ENCODE measurements at regions not wholly inside any gene's neighbourhood (a gene's known extent, or its start where the extent isn't known, plus 50 kb on each side); places are given as distances from the start of the nearest gene placed in this dataset.

GRCh38 chr5:67695369-67695768 lies 498.8 kb upstream of the CD180 start:
- Mint-ChIP-seq H3K27me3 (no peaks in the 10 kb centered on the region), H3K36me3 (no peaks in the 10 kb centered on the region), H3K4me1 (no peaks in the 10 kb centered on the region), H3K9me3 (no peaks in the 10 kb centered on the region), H3K27ac (no peak overlapping the region), H3K4me3 (no peak overlapping the region)
- ATAC-seq (ENCODE audit: low read depth) (no peak), DNase-seq (no peak)
- POLR2A ChIA-PET: no interaction called here

GRCh38 chr5:67694810-67695191 lies 498.2 kb upstream of the CD180 start:
- Mint-ChIP-seq H3K36me3 (no peaks in the 10 kb centered on the region), H3K27ac (no peak overlapping the region), H3K27me3 (no peaks in the 10 kb centered on the region), H3K9me3 (no peaks in the 10 kb centered on the region), H3K4me3 (no peak overlapping the region), H3K4me1 (no peaks in the 10 kb centered on the region)
- POLR2A ChIA-PET: no interaction called here
- DNase-seq: no peak
- no peak for ATAC-seq (ENCODE audit: low read depth)

- Mint-ChIP-seq H3K9me3 (no peaks in the 10 kb centered on the region), H3K36me3 (no peaks in the 10 kb centered on the region)
- POLR2A ChIA-PET: no interaction called here
Measured at GRCh38 chr5:67693956-67694809, 497.6 kb upstream of the CD180 start.

GRCh38 chr5:67686746-67687145 lies 490.1 kb upstream of the CD180 start:
- H3K27me3 Mint-ChIP-seq: peaks cover 3% of the 10 kb centered on the region
- DNase-seq (no peak), ATAC-seq (ENCODE audit: low read depth) (no peak)
- H3K4me1 Mint-ChIP-seq: no peaks in the 10 kb centered on the region
- POLR2A ChIA-PET: no interaction called here
- H3K27ac Mint-ChIP-seq: no peak overlapping the region
- H3K4me3 Mint-ChIP-seq: no peak overlapping the region
- H3K36me3 Mint-ChIP-seq: no peaks in the 10 kb centered on the region
- peaks cover 2% of the 10 kb centered on the region for H3K9me3 Mint-ChIP-seq

More at GRCh38 chr5:67693956-67694809, 497.6 kb upstream of the CD180 start:
- no peak overlapping the region for H3K27ac Mint-ChIP-seq
- H3K4me1 Mint-ChIP-seq: no peaks in the 10 kb centered on the region
- no peak overlapping the region for H3K4me3 Mint-ChIP-seq
- ATAC-seq (ENCODE audit: low read depth) (no peak), DNase-seq (no peak)
- no peaks in the 10 kb centered on the region for H3K27me3 Mint-ChIP-seq

GRCh38 chr5:67681703-67682102 lies 485.1 kb upstream of the CD180 start:
- no peaks in the 10 kb centered on the region for H3K36me3 Mint-ChIP-seq
- POLR2A ChIA-PET: no interaction called here

GRCh38 chr5:67680099-67680498 lies 483.5 kb upstream of the CD180 start:
- H3K27me3 Mint-ChIP-seq: peaks cover 4% of the 10 kb centered on the region
- no peak overlapping the region for H3K27ac Mint-ChIP-seq
- H3K9me3 Mint-ChIP-seq: peaks cover 2% of the 10 kb centered on the region
- H3K4me1 Mint-ChIP-seq: no peaks in the 10 kb centered on the region
- H3K36me3 Mint-ChIP-seq: no peaks in the 10 kb centered on the region
- H3K4me3 Mint-ChIP-seq: no peak overlapping the region
- POLR2A ChIA-PET: no interaction called here
- ATAC-seq (ENCODE audit: low read depth): no peak
- DNase-seq: no peak

More at GRCh38 chr5:67681703-67682102, 485.1 kb upstream of the CD180 start:
- no peak overlapping the region for H3K27ac Mint-ChIP-seq
- no peak overlapping the region for H3K4me3 Mint-ChIP-seq
- no peak for DNase-seq
- H3K27me3 Mint-ChIP-seq: peaks cover 4% of the 10 kb centered on the region
- H3K9me3 Mint-ChIP-seq: peaks cover 2% of the 10 kb centered on the region
- H3K4me1 Mint-ChIP-seq: no peaks in the 10 kb centered on the region
- no peak for ATAC-seq (ENCODE audit: low read depth)

GRCh38 chr5:67679184-67679841 lies 482.7 kb upstream of the CD180 start:
- no peaks in the 10 kb centered on the region for H3K4me1 Mint-ChIP-seq
- H3K36me3 Mint-ChIP-seq: no peaks in the 10 kb centered on the region
- H3K27me3 Mint-ChIP-seq: peaks cover 4% of the 10 kb centered on the region
- no peak for DNase-seq
- no peaks in the 10 kb centered on the region for H3K9me3 Mint-ChIP-seq
- H3K4me3 Mint-ChIP-seq: no peak overlapping the region
- POLR2A ChIA-PET: no interaction called here
- no peak overlapping the region for H3K27ac Mint-ChIP-seq
- no peak for ATAC-seq (ENCODE audit: low read depth)

GRCh38 chr5:67678594-67678993 lies 482.0 kb upstream of the CD180 start:
- Mint-ChIP-seq H3K4me1 (no peaks in the 10 kb centered on the region), H3K4me3 (no peak overlapping the region), H3K36me3 (no peaks in the 10 kb centered on the region), H3K9me3 (no peaks in the 10 kb centered on the region), H3K27ac (no peak overlapping the region), H3K27me3 (peaks cover 4% of the 10 kb centered on the region)
- POLR2A ChIA-PET: no interaction called here
- DNase-seq (no peak), ATAC-seq (ENCODE audit: low read depth) (no peak)

GRCh38 chr5:67677422-67677970 lies 480.9 kb upstream of the CD180 start:
- DNase-seq (no peak), ATAC-seq (ENCODE audit: low read depth) (no peak)
- Mint-ChIP-seq H3K27ac (no peak overlapping the region), H3K36me3 (no peaks in the 10 kb centered on the region), H3K27me3 (peaks cover 2% of the 10 kb centered on the region), H3K9me3 (no peaks in the 10 kb centered on the region), H3K4me3 (no peak overlapping the region), H3K4me1 (no peaks in the 10 kb centered on the region)
- POLR2A ChIA-PET: no interaction called here

GRCh38 chr5:67676863-67677262 lies 480.3 kb upstream of the CD180 start:
- ATAC-seq (ENCODE audit: low read depth) (no peak), DNase-seq (no peak)
- Mint-ChIP-seq H3K36me3 (no peaks in the 10 kb centered on the region), H3K27ac (no peak overlapping the region), H3K9me3 (no peaks in the 10 kb centered on the region), H3K4me3 (no peak overlapping the region), H3K4me1 (no peaks in the 10 kb centered on the region), H3K27me3 (peaks cover 2% of the 10 kb centered on the region)
- POLR2A ChIA-PET: no interaction called here

GRCh38 chr5:67674159-67674655 lies 477.6 kb upstream of the CD180 start:
- H3K27me3 Mint-ChIP-seq: no peaks in the 10 kb centered on the region
- H3K4me3 Mint-ChIP-seq: no peak overlapping the region
- POLR2A ChIA-PET: no interaction called here
- DNase-seq: no peak
- H3K27ac Mint-ChIP-seq: no peak overlapping the region
- H3K9me3 Mint-ChIP-seq: no peaks in the 10 kb centered on the region
- ATAC-seq (ENCODE audit: low read depth): no peak
- H3K4me1 Mint-ChIP-seq: no peaks in the 10 kb centered on the region
- H3K36me3 Mint-ChIP-seq: no peaks in the 10 kb centered on the region

GRCh38 chr5:67673618-67674017 lies 477.0 kb upstream of the CD180 start:
- Mint-ChIP-seq H3K36me3 (no peaks in the 10 kb centered on the region), H3K4me3 (no peak overlapping the region), H3K9me3 (no peaks in the 10 kb centered on the region), H3K27ac (no peak overlapping the region), H3K27me3 (no peaks in the 10 kb centered on the region), H3K4me1 (no peaks in the 10 kb centered on the region)
- no peak for DNase-seq
- POLR2A ChIA-PET: no interaction called here
- no peak for ATAC-seq (ENCODE audit: low read depth)

- Mint-ChIP-seq H3K27me3 (no peaks in the 10 kb centered on the region), H3K4me1 (no peaks in the 10 kb centered on the region), H3K4me3 (no peak overlapping the region), H3K36me3 (no peaks in the 10 kb centered on the region), H3K27ac (no peak overlapping the region), H3K9me3 (peaks cover 1% of the 10 kb centered on the region)
- ATAC-seq (ENCODE audit: low read depth): no peak
- no peak for DNase-seq
- POLR2A ChIA-PET: no interaction called here
Measured at GRCh38 chr5:67673180-67673579, 476.6 kb upstream of the CD180 start.

GRCh38 chr5:67672636-67673035 lies 476.0 kb upstream of the CD180 start:
- POLR2A ChIA-PET: no interaction called here
- no peaks in the 10 kb centered on the region for H3K27me3 Mint-ChIP-seq
- ATAC-seq (ENCODE audit: low read depth) (no peak), DNase-seq (no peak)
- no peaks in the 10 kb centered on the region for H3K4me1 Mint-ChIP-seq
- peaks cover 1% of the 10 kb centered on the region for H3K9me3 Mint-ChIP-seq
- H3K36me3 Mint-ChIP-seq: no peaks in the 10 kb centered on the region
- H3K27ac Mint-ChIP-seq: no peak overlapping the region
- H3K4me3 Mint-ChIP-seq: no peak overlapping the region
